ENCODE measurements at regions not wholly inside any gene's neighbourhood (a gene's known extent, or its start where the extent isn't known, plus 50 kb on each side); places are given as distances from the start of the nearest gene placed in this dataset.

GRCh38 chr14:41302776-41303175, 303.9 kb upstream of the LRFN5 start:
- TF ChIP-seq YY1 (IDR thresholded peaks at IDR 0.05; ENCODE audit: insufficient read depth, insufficient read length), result no peak
- TF ChIP-seq ZNF274 (IDR thresholded peaks at IDR 0.05; ENCODE audit: low read depth, low read length), result no peak
- no peak for TF ChIP-seq SUZ12 (IDR thresholded peaks at IDR 0.05; ENCODE audit: extremely low read depth, insufficient read depth, insufficient read length)
